NB4 (cell line): ENCODE measurements at regions not wholly inside any gene's neighbourhood (a gene's known extent, or its start where the extent isn't known, plus 50 kb on each side); places are given as distances from the start of the nearest gene placed in this dataset.

ENCODE experiments used
- DNase-seq: peaks from one replicate; pipeline ENCODE4 v3.0.0; 2010; ENCODE audit warnings: low read depth
- H3K4me3 ChIP-seq: one replicate; pipeline ENCODE4 v1.5.1; 2011; ENCODE audit warnings: mild to moderate bottlenecking, low read depth, low read length, moderate library complexity
- MYC ChIP-seq: IDR thresholded peaks from 2 replicates; pipeline ENCODE4 v1.6.1; 2011; ENCODE audit warnings: low read depth, low read length
- POLR2A ChIP-seq: IDR thresholded peaks from 2 replicates; pipeline ENCODE4 v1.6.1; 2011; ENCODE audit warnings: mild to moderate bottlenecking; ENCODE audit not compliant: insufficient read length; ENCODE audit errors: extremely low read depth
- TF ChIP-seq, protein P1 (sequence below): IDR thresholded peaks from 2 replicates; pipeline ENCODE4 v1.6.1; 2011; ENCODE audit warnings: low read depth, low read length
- TF ChIP-seq, protein P2 (sequence below): IDR thresholded peaks from one replicate; pipeline ENCODE4 v1.5.1; 2012; ENCODE audit warnings: low read depth, low read length

DNA sequence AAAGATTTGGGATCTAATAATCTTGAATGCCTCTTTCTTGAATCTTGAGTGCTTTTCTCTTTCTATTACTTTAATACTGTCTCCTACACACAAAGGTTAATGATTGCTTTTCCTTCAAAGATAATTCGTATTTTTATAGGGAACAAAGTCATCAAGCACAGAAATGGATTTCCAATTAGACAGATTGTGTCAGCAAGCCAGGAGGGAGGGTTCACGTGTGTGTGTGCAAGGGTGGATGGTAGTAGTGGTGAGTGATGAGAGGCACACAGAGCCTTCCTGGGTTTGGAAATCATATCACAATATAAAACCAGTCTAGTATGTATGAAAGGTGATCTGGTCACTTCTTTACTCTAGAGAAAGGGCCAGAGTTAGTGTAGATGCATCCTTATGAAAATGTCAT is 51.2 kb upstream of the NEDD9 start:
- no peak for DNase-seq
- H3K4me3 ChIP-seq: no peak overlapping the region
- TF ChIP-seq MYC: no peak
- TF ChIP-seq, protein P1, sequence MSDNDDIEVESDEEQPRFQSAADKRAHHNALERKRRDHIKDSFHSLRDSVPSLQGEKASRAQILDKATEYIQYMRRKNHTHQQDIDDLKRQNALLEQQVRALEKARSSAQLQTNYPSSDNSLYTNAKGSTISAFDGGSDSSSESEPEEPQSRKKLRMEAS: no peak
- TF ChIP-seq, protein P2, sequence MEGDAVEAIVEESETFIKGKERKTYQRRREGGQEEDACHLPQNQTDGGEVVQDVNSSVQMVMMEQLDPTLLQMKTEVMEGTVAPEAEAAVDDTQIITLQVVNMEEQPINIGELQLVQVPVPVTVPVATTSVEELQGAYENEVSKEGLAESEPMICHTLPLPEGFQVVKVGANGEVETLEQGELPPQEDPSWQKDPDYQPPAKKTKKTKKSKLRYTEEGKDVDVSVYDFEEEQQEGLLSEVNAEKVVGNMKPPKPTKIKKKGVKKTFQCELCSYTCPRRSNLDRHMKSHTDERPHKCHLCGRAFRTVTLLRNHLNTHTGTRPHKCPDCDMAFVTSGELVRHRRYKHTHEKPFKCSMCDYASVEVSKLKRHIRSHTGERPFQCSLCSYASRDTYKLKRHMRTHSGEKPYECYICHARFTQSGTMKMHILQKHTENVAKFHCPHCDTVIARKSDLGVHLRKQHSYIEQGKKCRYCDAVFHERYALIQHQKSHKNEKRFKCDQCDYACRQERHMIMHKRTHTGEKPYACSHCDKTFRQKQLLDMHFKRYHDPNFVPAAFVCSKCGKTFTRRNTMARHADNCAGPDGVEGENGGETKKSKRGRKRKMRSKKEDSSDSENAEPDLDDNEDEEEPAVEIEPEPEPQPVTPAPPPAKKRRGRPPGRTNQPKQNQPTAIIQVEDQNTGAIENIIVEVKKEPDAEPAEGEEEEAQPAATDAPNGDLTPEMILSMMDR: no peak
- TF ChIP-seq POLR2A: no peak

DNA sequence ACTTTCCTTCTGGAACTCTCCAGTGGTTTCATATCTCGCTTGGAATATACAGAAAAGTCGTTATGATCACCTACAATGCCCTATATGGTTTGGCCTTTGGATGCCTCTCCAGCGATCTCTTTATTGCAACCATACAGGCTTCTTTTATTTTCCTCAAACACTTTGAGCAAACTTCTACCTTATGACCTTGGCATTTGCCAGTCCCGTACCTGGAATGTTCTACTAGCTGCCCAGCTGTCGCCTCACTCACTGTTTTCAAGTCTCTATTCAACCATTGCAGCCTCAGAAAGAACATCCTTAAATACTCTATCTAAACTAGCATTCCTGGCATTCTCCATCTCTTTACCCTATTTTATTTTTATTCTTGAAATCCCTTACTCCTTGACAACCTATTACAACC is 50.4 kb upstream of the NEDD9 start:
- DNase-seq: no peak
- H3K4me3 ChIP-seq: no peak overlapping the region
- TF ChIP-seq MYC (no peak), POLR2A (no peak)
- TF ChIP-seq, protein P1: no peak
- TF ChIP-seq, protein P2: no peak
